Left colon (tissue), 2 donors: ENCODE measurements at regions not wholly inside any gene's neighbourhood (a gene's known extent, or its start where the extent isn't known, plus 50 kb on each side); places are given as distances from the start of the nearest gene placed in this dataset.
A peak's percentile ranks its signal among the peaks of the same experiment; 100 is the strongest.
"Not testable (repeated sequence)": the region's sequence is repeated elsewhere in the genome, so short reads cannot be mapped to it uniquely, and the experiment has no call there.

ENCODE experiments used
- ATAC-seq: fragments of 200-7000 bp; cut with Tn5 transposase; one replicate; pipeline ENCODE4 v1.9.1; 2020; ENCODE audit warnings: mild to moderate bottlenecking, moderate library complexity
- DNase-seq, 2 donors: peaks; one replicate each; pipeline ENCODE4 v3.0.0-alpha.2; 2020
- intact Hi-C, 2 donors: fragments of 100-400 bp; cut with DNase I in 1 of 2; cut with micrococcal nuclease in 1 of 2; formaldehyde crosslinking; loops; one replicate each; pipeline versions ENCODE4 v1.11.2 to v1.14.0; 2022; cut with DNase I, micrococcal nuclease
- donor health status: DM: no; HTN: no; CAD: no.
- donor health status: DM: yes; HTN: yes; CAD: no.

DNA sequence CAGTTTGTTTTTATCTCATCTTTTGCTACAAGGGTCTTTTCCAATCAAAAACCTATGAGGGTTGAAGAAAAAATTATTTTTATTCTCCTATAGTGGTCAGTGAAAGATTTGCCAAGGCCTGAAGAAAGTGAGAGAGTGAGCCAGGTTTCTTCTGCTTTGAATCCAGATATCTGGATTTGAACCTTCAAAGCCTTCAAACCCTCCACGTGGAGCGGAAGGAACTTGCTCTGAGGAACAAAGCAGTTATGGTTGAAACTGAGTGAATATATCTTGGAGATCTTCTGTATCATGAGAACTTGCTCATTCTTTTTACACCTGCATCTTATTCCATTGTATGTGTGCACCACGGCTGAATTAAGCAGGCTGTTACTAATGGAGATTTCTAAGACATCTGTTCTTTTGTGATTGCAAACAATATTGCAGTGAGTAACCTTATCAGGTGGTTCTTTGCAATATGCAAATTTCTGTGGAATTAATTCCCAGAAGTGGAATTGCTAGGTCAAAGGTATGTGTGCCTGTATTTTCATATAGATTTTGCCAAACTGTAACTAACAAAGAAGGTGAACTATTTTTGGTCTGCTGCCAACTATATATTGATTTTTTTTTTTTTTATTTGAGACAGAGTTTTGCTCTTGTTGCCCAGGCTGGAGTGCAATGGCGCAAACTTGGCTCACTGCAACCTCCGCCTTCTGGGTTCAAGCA lies 147.9 kb downstream of the B3GNT2 start:
- no peak for ATAC-seq
- DNase-seq, result no peak
- intact Hi-C loops, result no loop called here

DNA sequence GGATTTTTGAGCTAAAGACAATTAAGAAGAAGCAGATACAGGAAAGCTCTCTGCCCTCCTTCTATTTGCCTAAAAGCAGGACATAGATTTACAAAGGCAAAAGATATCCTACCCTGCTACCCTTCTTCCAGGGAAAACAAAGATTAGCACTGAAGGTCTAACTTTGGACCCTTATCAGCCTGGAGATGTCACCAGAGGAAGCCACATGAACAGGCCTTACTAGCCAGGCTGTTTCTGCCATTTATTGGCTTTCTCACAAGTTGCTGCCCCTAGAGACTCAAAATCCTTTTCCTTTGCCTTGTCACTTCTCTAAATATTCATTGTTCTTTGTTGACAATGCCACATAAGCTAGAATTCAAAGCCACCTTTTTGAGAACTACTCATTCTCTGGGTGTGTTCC lies 147.3 kb downstream of the B3GNT2 start:
- intact Hi-C loops, result no loop called here
- DNase-seq (no peak), ATAC-seq (no peak)

DNA sequence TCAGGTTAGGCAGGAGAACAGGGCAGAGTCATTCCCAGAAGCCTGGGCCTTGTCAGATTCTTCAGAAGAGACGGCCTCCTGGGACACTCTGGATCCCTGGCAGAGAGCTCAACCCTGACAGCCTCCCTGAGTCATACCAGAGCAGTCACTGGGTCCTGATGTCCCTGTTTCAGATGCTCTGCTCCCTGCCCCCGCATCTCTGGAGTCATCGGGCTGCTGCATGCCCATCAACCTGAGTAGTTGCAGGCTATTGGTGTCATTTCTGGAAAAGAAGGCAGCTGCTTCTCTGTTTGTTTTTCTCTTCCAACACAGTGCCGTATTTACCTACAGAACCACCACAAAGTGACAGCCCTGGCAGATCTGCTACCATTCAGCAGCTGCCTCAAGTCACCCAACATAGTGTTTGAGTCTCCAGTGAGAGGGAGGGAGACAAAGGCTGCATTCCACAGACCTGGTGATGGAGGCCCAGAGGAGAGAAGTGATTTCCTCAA lies 145.1 kb downstream of the B3GNT2 start:
- intact Hi-C loops, result no loop called here
- ATAC-seq (peak; percentile 18), DNase-seq (peak in 1 of 2 donors; percentile 30)

DNA sequence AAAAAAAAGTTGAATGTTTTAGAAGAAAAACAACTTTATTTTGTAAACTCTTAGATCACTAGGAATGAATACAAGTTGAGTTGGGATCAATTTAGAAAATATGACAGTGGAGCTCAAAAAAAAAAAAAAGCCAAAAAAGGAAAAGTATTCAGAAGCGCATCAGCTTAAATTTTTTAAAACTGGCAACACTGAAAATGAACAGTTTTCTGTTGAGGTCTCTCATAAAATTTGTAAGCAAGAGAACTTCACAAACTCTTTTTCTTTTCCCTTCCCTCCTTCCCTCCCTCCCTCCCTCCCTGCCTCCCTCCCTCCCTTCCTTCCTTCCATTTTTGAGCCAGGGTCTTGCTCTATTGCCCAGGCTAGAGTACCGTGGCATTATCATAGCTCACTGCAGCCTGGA lies 143.9 kb downstream of the B3GNT2 start:
- DNase-seq (no peak), ATAC-seq (no peak)
- intact Hi-C loops, result no loop called here

DNA sequence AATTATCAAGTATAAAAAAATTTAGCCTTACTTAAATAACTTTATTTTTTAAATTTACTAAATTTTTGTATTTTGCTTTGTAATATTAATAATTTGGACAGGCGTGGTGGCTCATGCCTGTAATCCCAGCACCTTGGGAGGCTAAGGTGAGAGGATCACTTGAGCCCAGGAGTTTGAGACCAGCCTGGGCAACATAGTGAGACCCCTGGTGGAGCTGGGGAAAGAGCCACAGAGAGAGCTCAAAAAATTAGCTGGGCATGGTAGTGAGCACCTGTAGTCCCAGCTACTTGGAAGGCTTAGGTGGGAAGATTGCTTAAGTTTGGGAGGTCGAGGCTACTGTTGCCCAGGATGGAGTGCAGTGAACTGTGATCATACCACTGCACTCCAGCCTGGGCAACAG lies 143.5 kb downstream of the B3GNT2 start:
- ATAC-seq (no peak), DNase-seq (no peak)
- intact Hi-C loops, result no loop called here

DNA sequence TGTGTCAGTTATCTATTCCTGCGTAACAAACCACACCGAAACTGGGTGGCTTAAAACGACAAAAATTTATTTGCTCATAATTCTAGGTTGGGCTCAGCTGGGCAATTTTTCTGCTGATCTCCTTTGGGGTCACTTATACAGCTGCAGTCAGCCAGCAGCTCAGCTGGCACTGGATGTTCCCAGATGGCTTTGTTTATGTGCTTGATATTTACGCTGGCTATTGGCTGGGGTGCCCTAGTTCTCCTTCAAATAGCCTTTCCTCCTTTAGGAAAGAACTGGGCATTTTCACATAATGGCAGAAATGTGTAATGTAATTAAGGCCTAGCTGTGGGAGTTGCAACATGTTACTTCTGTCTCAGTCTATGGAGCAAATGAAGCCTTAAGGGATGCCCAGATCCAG lies 142.2 kb downstream of the B3GNT2 start:
- intact Hi-C loops, result no loop called here
- ATAC-seq, result no peak
- no peak for DNase-seq

DNA sequence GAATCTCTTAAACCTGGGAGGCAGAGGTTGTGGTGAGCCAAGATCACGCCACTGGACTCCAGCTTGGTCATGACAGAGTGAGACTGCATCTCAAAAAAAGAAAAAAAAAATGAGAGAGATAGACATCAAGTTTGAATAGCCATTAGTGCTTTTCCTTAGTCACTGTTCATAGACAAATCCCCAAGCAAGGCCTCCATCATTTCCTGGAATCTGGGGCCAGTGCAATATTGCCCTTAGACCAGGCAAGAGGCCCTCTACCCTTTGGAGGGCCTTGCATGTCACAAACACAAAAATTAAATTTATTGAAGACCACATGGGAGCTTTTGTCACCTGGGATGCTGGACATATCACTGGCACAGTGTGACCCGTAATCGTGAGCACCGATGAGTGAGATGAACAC lies 141.5 kb downstream of the B3GNT2 start:
- ATAC-seq (no peak), DNase-seq (no peak)
- intact Hi-C loops, result no loop called here

DNA sequence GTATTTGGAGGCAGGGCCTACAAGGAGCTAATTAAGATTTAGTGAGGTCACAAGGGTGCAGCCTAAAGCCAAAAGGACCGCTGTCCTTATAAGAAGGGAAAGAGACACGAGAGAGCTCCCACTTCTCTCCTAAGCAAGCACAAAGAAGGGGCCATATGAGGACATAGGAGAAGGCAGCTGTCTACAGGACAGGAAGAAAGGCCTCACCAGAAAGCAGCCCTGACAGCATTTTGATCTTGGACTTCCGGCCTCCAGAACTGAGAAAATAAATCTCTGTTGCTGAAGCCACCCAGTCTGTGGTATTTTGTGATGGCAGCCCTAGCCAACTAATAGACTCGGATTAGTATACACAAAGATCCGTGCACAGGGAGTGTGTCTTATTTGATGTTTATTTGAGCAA lies 139.7 kb downstream of the B3GNT2 start:
- no peak for ATAC-seq
- intact Hi-C loops, result no loop called here

DNA sequence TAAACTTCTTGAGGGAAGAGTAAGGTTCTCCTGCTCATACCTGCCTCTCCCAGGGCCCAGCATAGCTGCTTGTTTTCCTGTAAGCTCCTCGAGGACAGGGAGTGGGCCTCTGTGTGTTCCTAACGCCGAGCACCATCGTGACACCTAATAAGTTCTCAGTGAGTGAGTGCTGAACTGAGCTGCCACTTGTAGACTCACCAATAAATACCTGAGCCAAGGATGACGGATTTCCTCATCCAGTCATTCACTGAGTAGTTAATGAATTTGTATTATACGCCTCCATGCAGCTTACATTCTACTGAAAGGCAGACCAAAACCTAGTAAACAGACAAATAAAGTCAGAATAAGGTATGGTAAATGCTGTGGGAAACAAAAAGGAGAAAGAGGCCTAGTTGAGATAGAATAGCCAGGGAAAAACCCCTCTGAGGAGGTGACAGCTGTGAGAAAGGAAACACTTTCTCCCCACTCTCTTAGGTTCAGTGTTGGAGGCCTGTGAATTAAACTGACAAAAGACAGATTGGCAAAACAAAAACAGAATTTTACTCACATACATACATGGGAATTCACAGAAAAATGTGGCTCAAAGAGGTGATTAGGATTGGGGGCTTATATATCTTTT lies 138.6 kb downstream of the B3GNT2 start:
- intact Hi-C loops, result no loop called here
- no peak for DNase-seq
- ATAC-seq, result no peak

More for the DNA sequence above, 139.7 kb downstream of the B3GNT2 start:
- DNase-seq, result no peak

DNA sequence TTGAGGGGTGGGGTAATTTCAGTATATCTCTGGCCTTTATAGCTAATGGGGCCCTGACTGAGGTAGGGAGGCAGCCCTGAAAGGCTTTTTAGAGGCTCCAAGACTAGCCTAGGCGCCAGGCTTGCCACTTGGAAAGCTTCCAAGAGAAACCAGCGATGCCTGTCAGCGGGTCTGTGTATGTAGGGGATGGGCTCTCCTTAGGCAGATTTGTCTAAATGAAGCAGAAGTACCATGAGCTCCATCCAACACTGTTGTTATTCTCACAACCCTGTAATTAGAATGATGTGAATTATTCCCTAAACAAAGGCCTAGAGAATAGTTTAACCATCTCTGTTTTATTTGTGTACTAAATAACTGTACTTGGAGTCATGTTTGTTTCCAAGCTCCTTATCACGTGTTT lies 138.1 kb downstream of the B3GNT2 start:
- DNase-seq (no peak), ATAC-seq (no peak)
- intact Hi-C loops, result no loop called here

DNA sequence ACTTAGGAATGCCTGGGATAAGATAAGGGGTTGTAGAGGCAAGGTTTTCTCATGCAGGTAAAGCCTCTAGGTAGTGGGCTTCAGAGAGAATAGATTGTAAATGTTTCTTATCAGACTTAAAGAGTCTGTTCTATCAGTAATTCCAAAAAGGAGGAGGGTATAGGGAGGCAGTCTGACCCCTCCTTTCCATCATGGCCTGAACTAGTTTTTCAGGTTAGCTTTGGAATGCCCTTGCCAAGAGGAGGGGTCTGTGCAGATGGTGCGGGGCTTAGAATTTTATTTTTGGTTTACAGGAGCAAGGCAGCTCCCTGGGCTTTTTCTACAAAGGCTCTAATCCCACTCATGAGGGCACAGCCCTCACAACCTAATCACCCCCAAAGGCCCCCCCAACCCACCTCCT lies 135.0 kb downstream of the B3GNT2 start:
- DNase-seq, result no peak
- intact Hi-C loops, result no loop called here
- no peak for ATAC-seq

DNA sequence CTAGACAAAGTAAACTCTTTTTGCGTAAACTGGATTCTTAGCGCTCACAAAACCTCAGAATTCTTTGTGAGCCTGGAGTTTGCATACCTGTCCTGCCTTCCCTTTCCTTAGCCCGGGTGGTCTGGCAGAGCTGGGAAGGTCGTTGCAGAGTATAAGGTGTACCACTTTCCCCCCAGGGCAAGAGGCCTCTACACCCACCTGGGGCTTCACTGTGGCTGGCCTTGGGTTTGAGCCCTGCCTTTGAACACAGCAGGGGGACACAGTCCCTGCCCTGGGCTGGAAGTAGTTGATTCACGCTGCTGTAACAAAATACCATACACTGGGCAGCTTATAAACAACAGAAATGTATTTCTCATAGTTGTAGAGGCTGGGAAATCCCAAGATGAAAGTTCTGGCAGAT lies 133.9 kb downstream of the B3GNT2 start:
- intact Hi-C loops, result no loop called here
- ATAC-seq, result no peak
- DNase-seq, result no peak

DNA sequence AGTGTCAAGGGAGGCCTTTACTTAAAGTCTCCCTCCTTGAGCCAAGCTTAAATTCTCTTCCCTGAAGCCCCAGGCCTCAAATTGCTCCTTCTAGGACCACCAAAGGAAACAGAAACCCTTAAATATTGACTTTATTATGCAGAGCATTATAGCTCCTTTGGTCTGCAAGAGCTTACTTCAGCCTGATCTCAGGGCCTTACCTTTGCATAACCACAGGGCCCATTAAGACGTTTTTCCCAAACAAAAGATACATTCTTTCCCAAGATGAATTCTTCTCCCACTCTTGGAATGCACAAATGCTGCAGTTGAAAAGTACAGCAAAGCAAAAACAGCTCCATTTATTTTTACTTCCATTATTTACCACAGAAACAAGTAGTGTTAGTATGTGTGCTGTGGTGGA lies 130.8 kb downstream of the B3GNT2 start:
- intact Hi-C loops, result no loop called here
- DNase-seq (no peak), ATAC-seq (no peak)

DNA sequence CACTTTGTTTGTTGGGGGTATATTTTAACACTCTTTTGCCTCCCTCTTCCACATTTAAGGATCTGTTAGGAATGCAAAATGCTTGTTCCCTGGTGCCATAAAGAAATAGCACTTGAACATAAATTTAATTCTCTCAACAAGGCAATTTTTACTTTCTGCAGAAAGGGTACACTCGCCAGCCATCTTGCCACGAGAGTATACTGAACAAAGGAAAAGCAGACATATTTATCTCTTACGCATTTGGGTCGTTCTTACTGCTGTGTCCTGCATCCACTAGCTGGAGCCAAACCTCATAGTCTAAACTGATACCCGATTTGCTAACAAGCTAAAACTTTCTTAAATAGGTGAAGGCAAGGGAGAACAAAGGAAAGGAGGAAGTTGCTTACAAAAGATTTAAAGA lies 129.5 kb downstream of the B3GNT2 start:
- no peak for DNase-seq
- no peak for ATAC-seq
- intact Hi-C loops, result no loop called here

DNA sequence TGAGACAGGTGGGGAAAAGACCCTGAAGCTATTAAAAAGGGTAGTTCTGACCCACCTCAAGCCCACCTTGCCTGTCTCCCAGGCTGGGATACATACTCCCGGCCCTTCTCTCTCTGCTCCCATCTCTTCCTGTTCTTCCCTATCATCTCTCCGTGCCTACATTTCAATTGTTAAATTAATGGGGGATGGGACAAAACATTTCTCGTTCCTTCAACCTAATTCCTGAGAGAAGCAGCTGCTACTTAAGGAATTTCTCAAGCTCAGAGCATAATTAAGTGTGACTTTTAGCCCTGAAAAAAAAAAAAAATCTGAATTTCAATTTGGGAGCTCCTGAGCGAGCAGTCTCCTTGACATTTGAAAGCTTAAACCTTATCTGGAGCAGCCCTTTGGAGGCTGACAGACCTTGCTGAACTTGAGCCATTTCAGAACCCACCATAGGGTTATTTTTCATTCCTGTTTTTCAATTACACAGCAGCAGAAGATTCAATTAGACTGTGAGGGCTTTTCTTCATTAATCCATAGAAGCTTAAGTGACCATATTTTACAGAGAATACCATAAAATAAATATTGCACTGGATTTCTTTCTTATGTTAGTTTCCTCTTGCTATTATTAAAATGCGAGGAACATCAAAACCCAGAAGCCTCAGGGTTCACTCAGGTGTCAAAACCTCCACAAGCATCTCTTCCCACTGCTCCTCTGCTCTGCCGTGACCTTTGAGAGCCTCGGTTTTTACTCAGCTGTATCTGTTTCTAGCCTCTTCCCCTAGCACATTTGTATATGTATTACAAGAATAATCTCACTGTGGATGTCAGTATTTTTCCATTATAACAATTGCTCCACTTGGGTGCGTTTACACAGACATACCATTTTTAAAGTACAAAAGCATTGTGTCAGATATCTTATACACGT lies 125.7 kb downstream of the B3GNT2 start:
- DNase-seq, result no peak
- intact Hi-C loops, result no loop called here
- no peak for ATAC-seq

DNA sequence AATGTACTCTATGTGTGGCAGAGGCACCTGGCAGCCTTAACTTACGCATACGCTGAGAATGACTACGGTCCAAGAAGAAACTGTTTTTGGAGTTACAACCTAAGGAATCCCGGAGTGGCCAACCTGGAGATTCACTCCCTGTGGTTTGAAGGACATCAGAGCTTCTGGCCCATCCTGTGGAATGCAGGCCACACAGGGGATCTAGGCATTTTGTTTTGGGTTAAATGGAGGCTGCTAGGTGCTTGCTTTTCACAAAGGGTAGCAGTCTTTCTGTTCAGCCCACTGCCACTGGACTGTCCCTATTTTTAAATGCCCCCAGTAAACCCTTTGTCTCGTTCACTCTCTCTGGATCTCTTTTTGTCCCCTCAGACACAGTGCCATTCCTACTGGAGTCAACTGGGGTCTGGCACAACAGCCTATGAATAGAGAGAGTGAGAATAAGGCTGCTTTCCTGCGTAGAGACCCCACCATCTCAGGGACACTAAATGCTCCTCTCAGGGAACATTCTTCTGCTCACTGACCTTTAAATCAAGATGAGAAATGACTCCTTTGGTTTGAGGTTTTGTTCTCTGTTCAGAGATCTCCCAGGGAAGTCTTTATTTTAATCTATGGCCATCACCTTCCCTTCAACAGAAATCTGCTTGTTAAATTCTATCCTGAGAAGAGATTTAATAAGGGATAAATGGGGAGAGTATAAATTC lies 124.9 kb downstream of the B3GNT2 start:
- DNase-seq (no peak), ATAC-seq (no peak)
- intact Hi-C loops, result no loop called here

DNA sequence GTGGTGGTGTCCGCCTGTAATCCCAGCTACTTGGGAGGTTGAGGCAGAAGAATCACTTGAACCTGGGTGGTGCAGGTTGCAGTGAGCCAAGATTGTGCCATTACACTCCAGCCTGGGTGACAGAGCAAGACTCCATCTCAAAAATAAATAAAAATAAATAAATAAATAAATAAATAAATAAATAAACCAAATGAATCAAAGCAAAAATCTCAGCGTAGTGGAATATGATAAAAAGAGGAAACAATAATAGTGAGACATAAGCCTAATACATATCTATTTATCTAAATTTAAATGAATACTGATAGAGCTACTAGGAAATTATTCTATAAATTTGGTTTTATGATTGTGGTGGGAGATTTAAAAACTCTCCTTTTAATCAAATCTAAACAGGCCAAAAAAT lies 124.2 kb downstream of the B3GNT2 start:
- ATAC-seq, DNase-seq, intact Hi-C loops: not testable (repeated sequence)

DNA sequence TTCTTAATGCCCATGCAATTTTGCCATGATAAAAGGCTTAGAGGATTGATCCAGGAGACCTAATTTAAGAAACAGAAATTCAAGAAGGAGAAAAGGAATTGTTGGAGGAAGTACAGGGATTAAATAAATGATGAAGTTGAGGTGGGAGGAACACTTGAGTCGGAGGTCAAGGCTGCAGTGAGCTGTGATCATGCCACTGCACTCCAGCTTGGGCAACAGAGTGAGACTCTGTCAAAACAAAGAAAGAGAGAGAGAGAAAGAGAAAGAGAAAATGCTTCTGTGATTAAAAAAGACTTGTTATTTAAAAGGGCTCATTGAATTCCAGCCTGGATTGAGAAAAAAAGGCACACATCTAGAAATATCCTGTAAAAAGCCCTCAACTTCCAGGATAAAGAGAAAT lies 123.2 kb downstream of the B3GNT2 start:
- ATAC-seq (no peak), DNase-seq (no peak)
- intact Hi-C loops, result no loop called here

DNA sequence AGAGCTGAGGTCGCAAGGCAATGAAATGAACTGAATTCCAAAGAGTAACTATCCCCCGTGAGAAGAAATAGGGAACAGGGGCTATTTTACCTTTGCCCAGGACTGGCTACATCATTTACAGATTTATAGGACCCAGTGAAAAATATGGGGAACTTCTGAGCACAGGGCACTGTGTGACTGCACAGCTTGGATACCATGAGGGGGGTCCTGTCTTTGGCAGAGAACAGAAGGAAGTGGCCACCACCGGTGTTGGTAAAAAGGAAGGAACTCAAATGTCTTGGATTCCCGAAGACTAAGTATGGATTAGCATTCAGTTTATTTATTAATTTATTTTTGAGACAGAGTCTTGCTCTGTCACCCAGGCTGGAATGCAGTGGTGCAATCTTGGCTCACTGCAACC lies 119.6 kb downstream of the B3GNT2 start:
- no peak for ATAC-seq
- intact Hi-C loops, result no loop called here

More for the DNA sequence above, 119.6 kb downstream of the B3GNT2 start:
- no peak for DNase-seq
